CD4-positive, CD25-positive, alpha-beta regulatory T cell (primary cell): ENCODE measurements at regions not wholly inside any gene's neighbourhood (a gene's known extent, or its start where the extent isn't known, plus 50 kb on each side); places are given as distances from the start of the nearest gene placed in this dataset.

Experiments used
- ATAC-seq, 2 donors: fragments of 150-1000 bp; cut with Tn5 transposase; one replicate each; pipeline ENCODE4 v1.10.0; 2021; ENCODE audit warnings: low read depth in 2 of 2, moderate number of reproducible peaks in 2 of 2, moderate library complexity in 1 of 2
- DNase-seq, 3 donors: peaks; one replicate each; pipeline versions ENCODE4 v3.0.0 to v3.0.0-alpha.2; 2012 to 2022; ENCODE audit warnings: mixed read lengths in 1 of 3
- H3K27ac ChIP-seq: one replicate; pipeline ENCODE4 v1.7.0; 2013; ENCODE audit warnings: mild to moderate bottlenecking, low read length; ENCODE audit not compliant: insufficient read depth, poor library complexity, severe bottlenecking
- H3K27me3 ChIP-seq: one replicate; pipeline ENCODE4 v1.7.0; 2013; ENCODE audit warnings: low read length; ENCODE audit not compliant: control insufficient read depth, insufficient read depth
- H3K36me3 ChIP-seq: one replicate; pipeline ENCODE4 v1.7.0; 2013; ENCODE audit warnings: mild to moderate bottlenecking, low read length, moderate library complexity; ENCODE audit not compliant: control insufficient read depth, insufficient read depth
- H3K4me1 ChIP-seq: 2 replicates; pipeline ENCODE4 v1.7.0; 2013; ENCODE audit warnings: mild to moderate bottlenecking, low read length; ENCODE audit not compliant: insufficient read depth, control insufficient read depth, poor library complexity, severe bottlenecking
- H3K4me3 ChIP-seq: one replicate; pipeline ENCODE4 v1.7.0; 2013; ENCODE audit warnings: low read depth, mild to moderate bottlenecking, low read length, moderate library complexity
- H3K9me3 ChIP-seq, 2 experiments: 1 replicate in 1 of 2; 2 replicates in 1 of 2; pipeline ENCODE4 v1.7.0; 2013; ENCODE audit warnings: low read length in 2 of 2, mild to moderate bottlenecking in 1 of 2, moderate library complexity in 1 of 2; ENCODE audit not compliant: control insufficient read depth in 2 of 2
- H3K27ac Mint-ChIP-seq, 3 donors: one replicate each; pipeline ENCODE4 v1.8.0; 2020 to 2022; ENCODE audit warnings: mild to moderate bottlenecking in 3 of 3, mixed read lengths in 3 of 3, moderate library complexity in 2 of 3
- H3K27me3 Mint-ChIP-seq: one replicate; pipeline ENCODE4 v1.8.0; 2022; ENCODE audit warnings: mild to moderate bottlenecking, mixed read lengths
- H3K36me3 Mint-ChIP-seq: one replicate; pipeline ENCODE4 v1.8.0; 2020; ENCODE audit warnings: mixed read lengths
- H3K4me1 Mint-ChIP-seq, 4 donors: one replicate each; pipeline ENCODE4 v1.8.0; 2020 to 2022; ENCODE audit warnings: mixed read lengths in 4 of 4, mild to moderate bottlenecking in 1 of 4
- H3K4me3 Mint-ChIP-seq, 4 donors: one replicate each; pipeline ENCODE4 v1.8.0; 2020 to 2022; ENCODE audit warnings: mild to moderate bottlenecking in 4 of 4, mixed read lengths in 4 of 4, moderate library complexity in 3 of 4
- H3K9me3 Mint-ChIP-seq, 7 donors: one replicate each; pipeline ENCODE4 v1.8.0; 2020 to 2022; ENCODE audit warnings: mixed read lengths in 7 of 7, mild to moderate bottlenecking in 3 of 7, moderate library complexity in 2 of 7

- H3K4me1 ChIP-seq: no peaks in the 10 kb centered on the region
- H3K9me3 Mint-ChIP-seq: peaks cover 0 to 14% (median 3%) of the 10 kb centered on the region in 7 donors
- H3K4me3 Mint-ChIP-seq: no peak overlapping the region
- no peak overlapping the region for H3K4me3 ChIP-seq
- H3K36me3 Mint-ChIP-seq: no peaks in the 10 kb centered on the region
- no peak overlapping the region for H3K27ac ChIP-seq
- no peaks in the 10 kb centered on the region for H3K36me3 ChIP-seq
- no peak overlapping the region for H3K27ac Mint-ChIP-seq
- no peak for DNase-seq
- no peak for ATAC-seq
- H3K27me3 Mint-ChIP-seq: no peaks in the 10 kb centered on the region
- H3K4me1 Mint-ChIP-seq: no peaks in the 10 kb centered on the region
- H3K9me3 ChIP-seq: no peaks in the 10 kb centered on the region
- no peaks in the 10 kb centered on the region for H3K27me3 ChIP-seq
Observed at GRCh38 chr2:185645529-185645928, 93.1 kb upstream of the FSIP2 start.

- DNase-seq: no peak
- Mint-ChIP-seq H3K27me3 (no peaks in the 10 kb centered on the region), H3K36me3 (no peaks in the 10 kb centered on the region), H3K4me3 (no peak overlapping the region), H3K4me1 (no peaks in the 10 kb centered on the region), H3K9me3 (peaks cover 0 to 2% (median 0%) of the 10 kb centered on the region in 7 donors), H3K27ac (no peak overlapping the region)
- no peaks in the 10 kb centered on the region for H3K36me3 ChIP-seq
- no peak overlapping the region for H3K4me3 ChIP-seq
- no peaks in the 10 kb centered on the region for H3K27me3 ChIP-seq
- H3K9me3 ChIP-seq: no peaks in the 10 kb centered on the region
- no peaks in the 10 kb centered on the region for H3K4me1 ChIP-seq
- no peak for ATAC-seq
- no peak overlapping the region for H3K27ac ChIP-seq
Observed at GRCh38 chr2:185658750-185659149, 79.9 kb upstream of the FSIP2 start.

- ATAC-seq (no peak), DNase-seq (no peak)
- Mint-ChIP-seq H3K4me1 (no peaks in the 10 kb centered on the region), H3K27ac (no peak overlapping the region), H3K4me3 (no peak overlapping the region), H3K9me3 (peaks cover 0 to 7% (median 0%) of the 10 kb centered on the region in 7 donors), H3K36me3 (no peaks in the 10 kb centered on the region), H3K27me3 (no peaks in the 10 kb centered on the region)
- no peaks in the 10 kb centered on the region for H3K4me1 ChIP-seq
- no peak overlapping the region for H3K27ac ChIP-seq
- H3K4me3 ChIP-seq: no peak overlapping the region
- no peaks in the 10 kb centered on the region for H3K36me3 ChIP-seq
- H3K9me3 ChIP-seq: no peaks in the 10 kb centered on the region
- H3K27me3 ChIP-seq: no peaks in the 10 kb centered on the region
Observed at GRCh38 chr2:185663811-185664210, 74.8 kb upstream of the FSIP2 start.

GRCh38 chr2:185664384-185664783 is 74.2 kb upstream of the FSIP2 start:
- no peak for ATAC-seq
- H3K27ac ChIP-seq: no peak overlapping the region
- Mint-ChIP-seq H3K27ac (no peak overlapping the region), H3K4me1 (no peaks in the 10 kb centered on the region), H3K4me3 (no peak overlapping the region), H3K27me3 (no peaks in the 10 kb centered on the region), H3K36me3 (no peaks in the 10 kb centered on the region), H3K9me3 (peaks cover 0 to 6% (median 2%) of the 10 kb centered on the region in 7 donors)
- H3K4me3 ChIP-seq: no peak overlapping the region
- no peaks in the 10 kb centered on the region for H3K27me3 ChIP-seq
- no peaks in the 10 kb centered on the region for H3K9me3 ChIP-seq
- no peak for DNase-seq
- no peaks in the 10 kb centered on the region for H3K4me1 ChIP-seq
- no peaks in the 10 kb centered on the region for H3K36me3 ChIP-seq

GRCh38 chr2:185665251-185665814 is 73.3 kb upstream of the FSIP2 start:
- no peak for DNase-seq
- H3K4me1 ChIP-seq: no peaks in the 10 kb centered on the region
- no peak overlapping the region for H3K4me3 ChIP-seq
- H3K27ac ChIP-seq: no peak overlapping the region
- H3K36me3 ChIP-seq: no peaks in the 10 kb centered on the region
- H3K27me3 Mint-ChIP-seq: no peaks in the 10 kb centered on the region
- H3K27ac Mint-ChIP-seq: no peak overlapping the region
- no peaks in the 10 kb centered on the region for H3K4me1 Mint-ChIP-seq
- no peaks in the 10 kb centered on the region for H3K36me3 Mint-ChIP-seq
- no peaks in the 10 kb centered on the region for H3K9me3 ChIP-seq
- H3K4me3 Mint-ChIP-seq: no peak overlapping the region
- H3K27me3 ChIP-seq: no peaks in the 10 kb centered on the region
- peaks cover 0 to 6% (median 3%) of the 10 kb centered on the region in 7 donors for H3K9me3 Mint-ChIP-seq
- no peak for ATAC-seq

- H3K4me1 Mint-ChIP-seq: no peaks in the 10 kb centered on the region
- H3K27me3 ChIP-seq: no peaks in the 10 kb centered on the region
- no peak overlapping the region for H3K4me3 ChIP-seq
- no peak overlapping the region for H3K4me3 Mint-ChIP-seq
- H3K27me3 Mint-ChIP-seq: no peaks in the 10 kb centered on the region
- H3K27ac ChIP-seq: no peak overlapping the region
- DNase-seq (no peak), ATAC-seq (no peak)
- no peaks in the 10 kb centered on the region for H3K36me3 ChIP-seq
- no peak overlapping the region for H3K27ac Mint-ChIP-seq
- H3K36me3 Mint-ChIP-seq: no peaks in the 10 kb centered on the region
- H3K4me1 ChIP-seq: no peaks in the 10 kb centered on the region
- H3K9me3 Mint-ChIP-seq: peaks cover 0 to 6% (median 5%) of the 10 kb centered on the region in 7 donors
- no peaks in the 10 kb centered on the region for H3K9me3 ChIP-seq
Observed at GRCh38 chr2:185667452-185667851, 71.2 kb upstream of the FSIP2 start.

- no peak for ATAC-seq
- H3K4me3 ChIP-seq: no peak overlapping the region
Observed at GRCh38 chr2:185668710-185669109, 69.9 kb upstream of the FSIP2 start.

GRCh38 chr2:185674232-185674631 is 64.4 kb upstream of the FSIP2 start:
- Mint-ChIP-seq H3K9me3 (peaks cover 0 to 5% (median 1%) of the 10 kb centered on the region in 7 donors), H3K4me3 (no peak overlapping the region), H3K4me1 (no peaks in the 10 kb centered on the region), H3K27ac (no peak overlapping the region), H3K36me3 (no peaks in the 10 kb centered on the region), H3K27me3 (no peaks in the 10 kb centered on the region)
- no peak overlapping the region for H3K4me3 ChIP-seq
- no peaks in the 10 kb centered on the region for H3K27me3 ChIP-seq
- ATAC-seq: no peak
- no peak overlapping the region for H3K27ac ChIP-seq
- no peaks in the 10 kb centered on the region for H3K4me1 ChIP-seq
- H3K36me3 ChIP-seq: no peaks in the 10 kb centered on the region
- DNase-seq: no peak
- no peaks in the 10 kb centered on the region for H3K9me3 ChIP-seq

More at GRCh38 chr2:185668710-185669109, 69.9 kb upstream of the FSIP2 start:
- Mint-ChIP-seq H3K27me3 (no peaks in the 10 kb centered on the region), H3K36me3 (no peaks in the 10 kb centered on the region), H3K4me3 (no peak overlapping the region), H3K9me3 (peaks cover 0 to 7% (median 5%) of the 10 kb centered on the region in 7 donors), H3K27ac (no peak overlapping the region), H3K4me1 (no peaks in the 10 kb centered on the region)
- Histone ChIP-seq H3K9me3 (no peaks in the 10 kb centered on the region), H3K36me3 (no peaks in the 10 kb centered on the region), H3K27ac (no peak overlapping the region), H3K27me3 (no peaks in the 10 kb centered on the region), H3K4me1 (no peaks in the 10 kb centered on the region)
- no peak for DNase-seq
